Pancreas (tissue), 10 donors: ENCODE measurements at regions not wholly inside any gene's neighbourhood (a gene's known extent, or its start where the extent isn't known, plus 50 kb on each side); places are given as distances from the start of the nearest gene placed in this dataset.

ENCODE experiments used
- ATAC-seq, 4 donors: fragments of 200-7000 bp; cut with Tn5 transposase; one replicate each; pipeline versions ENCODE4 v1.8.0 to v1.9.1; 2020; ENCODE audit warnings: mild to moderate bottlenecking in 4 of 4, moderate library complexity in 4 of 4
- DNase-seq, 6 donors: peaks; one replicate each; pipeline ENCODE4 v3.0.0-alpha.2; 2020
- FAIRE-seq: peaks from 2 replicates; lab custom pipeline; 2012; peaks lifted over from hg19 to GRCh38; lab: Jason Lieb, UNC
- H3K27ac ChIP-seq, 4 donors: fragments of 200-600 bp; sonication (generic); 1 replicate in 3 of 4; 2 replicates in 1 of 4; pipeline versions ENCODE4 v1.5.0 to v1.8.0; 2020
- H3K27me3 ChIP-seq, 4 donors: fragments of 200-600 bp; one replicate each; pipeline ENCODE4 v1.8.0; 2021
- H3K36me3 ChIP-seq, 3 donors: fragments of 200-600 bp; sonication (generic) in 1 of 3; one replicate each; pipeline versions ENCODE4 v1.5.0 to v1.8.0; 2020 to 2021
- H3K4me1 ChIP-seq, 3 donors: fragments of 200-600 bp; one replicate each; pipeline ENCODE4 v1.8.0; 2021
- H3K4me3 ChIP-seq, 4 donors: fragments of 200-600 bp; sonication (generic) in 2 of 4; one replicate each; pipeline versions ENCODE4 v1.5.0 to v1.8.0; 2020 to 2021
- H3K9me3 ChIP-seq, 4 donors: fragments of 200-600 bp; one replicate each; pipeline ENCODE4 v1.8.0; 2021
- CTCF ChIP-seq, 4 donors: fragments of 200-600 bp; sonication (generic) in 3 of 4; IDR thresholded peaks; one replicate each; pipeline versions ENCODE4 v1.5.0 to v1.8.0; 2021; ENCODE audit warnings: antibody characterized with exemption in 4 of 4
- WGBS, 2 donors: extraction: QIAGEN DNeasy Blood & Tissue Kit; methylation state at CpG; one replicate each; pipeline ENCODE4 v1.1.7; 2013; 5-methylcytosine and 5-hydroxymethylcytosine counted together
- intact Hi-C, 3 donors: fragments of 100-400 bp; cut with DNase I; formaldehyde crosslinking; loops; one replicate each; pipeline versions ENCODE4 v1.11.1 to v1.14.2; 2022
- donor health status: healthy with polysubstance abuse.
- donor health status: DM: no; HTN: no; CAD: no; lungs with moderate emphysema.
- donor health status: DM: no; HTN: no; CAD: no.
- donor health status: control.
- donor health status: control.
- donor health status: Bipolar disorder and iron deficiency.
- donor health status: DM: yes; HTN: yes; CAD: no.
- donor health status: DM: no; HTN: no; CAD: no.
- donor health status: DM: no; HTN: no; CAD: no.
- donor health status: DM: yes; HTN: yes; CAD: no.

GRCh38 chr3:17845026-17845812 lies 102.8 kb upstream of the TBC1D5 start:
- FAIRE-seq (no peak), DNase-seq (no peak), ATAC-seq (no peak)
- no peaks in the 10 kb centered on the region for H3K36me3 ChIP-seq
- 26 to 32% methylated on average over 5 of the region's 5 CpGs for WGBS, 2 donors
- no peaks in the 10 kb centered on the region for H3K9me3 ChIP-seq
- H3K4me3 ChIP-seq, result no peak overlapping the region
- no peak overlapping the region for H3K27ac ChIP-seq
- no peaks in the 10 kb centered on the region for H3K4me1 ChIP-seq
- H3K27me3 ChIP-seq, result no peaks in the 10 kb centered on the region
- intact Hi-C loops, result loop anchor here in 1 of 3 donors (10.0 kb wide), 1 partner anchor 200 kb away; no protein-coding TSS in a partner anchor
- no peak for TF ChIP-seq CTCF (IDR thresholded peaks at IDR 0.05)

GRCh38 chr3:17844236-17844635 lies 101.8 kb upstream of the TBC1D5 start:
- no peak overlapping the region for H3K4me3 ChIP-seq
- H3K4me1 ChIP-seq, result no peaks in the 10 kb centered on the region
- FAIRE-seq (no peak), ATAC-seq (no peak), DNase-seq (no peak)
- no peaks in the 10 kb centered on the region for H3K9me3 ChIP-seq
- no peaks in the 10 kb centered on the region for H3K27me3 ChIP-seq
- no peaks in the 10 kb centered on the region for H3K36me3 ChIP-seq
- WGBS, 2 donors, result 88 to 96% methylated on average over 3 of the region's 3 CpGs
- intact Hi-C loops, result loop anchor here in 1 of 3 donors (10.0 kb wide), 1 partner anchor 199 kb away; no protein-coding TSS in a partner anchor
- H3K27ac ChIP-seq, result no peak overlapping the region
- no peak for TF ChIP-seq CTCF (IDR thresholded peaks at IDR 0.05)

- 21 to 27% methylated on average over 9 of the region's 9 CpGs for WGBS, 2 donors
- Histone ChIP-seq H3K27me3 (no peaks in the 10 kb centered on the region), H3K9me3 (no peaks in the 10 kb centered on the region), H3K4me3 (no peak overlapping the region), H3K4me1 (no peaks in the 10 kb centered on the region), H3K27ac (no peak overlapping the region), H3K36me3 (no peaks in the 10 kb centered on the region)
- intact Hi-C loops, result loop anchor here in 1 of 3 donors (10.0 kb wide), 1 partner anchor 197 kb away; no protein-coding TSS in a partner anchor
- peak; percentile 66 to 92 (median 85) for TF ChIP-seq CTCF (IDR thresholded peaks at IDR 0.05)
- peak; percentile 27 to 90 (median 67) for DNase-seq
- FAIRE-seq, result no peak
- ATAC-seq, result peak; percentile 81 to 99 (median 96)
Observed at GRCh38 chr3:17841190-17841828, 98.9 kb upstream of the TBC1D5 start.

GRCh38 chr3:17840651-17841050 lies 98.2 kb upstream of the TBC1D5 start:
- ATAC-seq (no peak), DNase-seq (no peak), FAIRE-seq (no peak)
- no peak for TF ChIP-seq CTCF (IDR thresholded peaks at IDR 0.05)
- H3K4me1 ChIP-seq, result no peaks in the 10 kb centered on the region
- H3K36me3 ChIP-seq, result no peaks in the 10 kb centered on the region
- no peaks in the 10 kb centered on the region for H3K27me3 ChIP-seq
- H3K9me3 ChIP-seq, result no peaks in the 10 kb centered on the region
- intact Hi-C loops, result loop anchor here in 1 of 3 donors (10.0 kb wide), 1 partner anchor 196 kb away; no protein-coding TSS in a partner anchor
- H3K27ac ChIP-seq, result no peak overlapping the region
- H3K4me3 ChIP-seq, result no peak overlapping the region
- WGBS, 2 donors, result 73 to 77% methylated on average over 5 of the region's 5 CpGs
